ENCODE measurements at regions not wholly inside any gene's neighbourhood (a gene's known extent, or its start where the extent isn't known, plus 50 kb on each side); places are given as distances from the start of the nearest gene placed in this dataset.

DNA sequence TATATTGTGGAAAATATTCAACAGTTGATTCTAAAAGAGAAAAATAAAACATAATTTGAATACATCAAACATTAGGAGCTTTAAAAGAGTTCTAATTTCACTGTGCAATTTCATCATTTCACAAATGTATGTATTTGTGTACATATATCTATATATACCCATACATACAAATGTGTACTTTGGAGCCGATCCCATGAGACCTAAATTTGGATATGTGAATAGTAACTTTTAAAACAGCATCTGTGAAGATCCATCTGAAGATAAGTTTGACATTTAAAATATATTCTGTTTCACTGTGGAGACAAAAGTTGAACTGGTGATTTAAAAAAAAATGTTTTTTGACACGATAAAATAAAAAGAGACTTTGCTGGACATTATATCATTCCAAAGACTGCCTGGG is 374.0 kb downstream of the TMA16 start:
- TF ChIP-seq, protein P1, sequence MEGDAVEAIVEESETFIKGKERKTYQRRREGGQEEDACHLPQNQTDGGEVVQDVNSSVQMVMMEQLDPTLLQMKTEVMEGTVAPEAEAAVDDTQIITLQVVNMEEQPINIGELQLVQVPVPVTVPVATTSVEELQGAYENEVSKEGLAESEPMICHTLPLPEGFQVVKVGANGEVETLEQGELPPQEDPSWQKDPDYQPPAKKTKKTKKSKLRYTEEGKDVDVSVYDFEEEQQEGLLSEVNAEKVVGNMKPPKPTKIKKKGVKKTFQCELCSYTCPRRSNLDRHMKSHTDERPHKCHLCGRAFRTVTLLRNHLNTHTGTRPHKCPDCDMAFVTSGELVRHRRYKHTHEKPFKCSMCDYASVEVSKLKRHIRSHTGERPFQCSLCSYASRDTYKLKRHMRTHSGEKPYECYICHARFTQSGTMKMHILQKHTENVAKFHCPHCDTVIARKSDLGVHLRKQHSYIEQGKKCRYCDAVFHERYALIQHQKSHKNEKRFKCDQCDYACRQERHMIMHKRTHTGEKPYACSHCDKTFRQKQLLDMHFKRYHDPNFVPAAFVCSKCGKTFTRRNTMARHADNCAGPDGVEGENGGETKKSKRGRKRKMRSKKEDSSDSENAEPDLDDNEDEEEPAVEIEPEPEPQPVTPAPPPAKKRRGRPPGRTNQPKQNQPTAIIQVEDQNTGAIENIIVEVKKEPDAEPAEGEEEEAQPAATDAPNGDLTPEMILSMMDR (IDR thresholded peaks at IDR 0.05; ENCODE audit: insufficient read depth, low read depth, low read length, missing control alignments) = no peak
- no peak overlapping the region for H3K4me3 ChIP-seq (ENCODE audit: low read length)
- DNase-seq (ENCODE audit: low read depth) = no peak

DNA sequence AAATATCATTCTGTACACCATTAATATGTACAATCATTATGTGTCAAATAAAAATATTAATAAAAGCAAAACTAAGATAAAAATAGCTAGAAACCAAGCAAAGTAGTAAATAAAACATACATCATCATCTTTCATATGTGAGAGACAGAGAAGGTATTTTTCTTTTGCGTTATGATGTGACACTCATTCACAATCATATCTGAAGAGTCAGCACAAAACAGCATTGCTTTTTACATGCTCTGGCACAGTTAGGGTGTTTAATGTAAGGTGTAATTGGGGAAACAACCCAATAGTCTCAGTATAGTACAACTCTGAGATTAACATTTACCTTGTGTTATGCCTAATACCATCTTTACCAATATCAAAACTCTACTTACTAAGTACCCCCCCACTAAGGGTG is 376.6 kb downstream of the TMA16 start:
- no peak overlapping the region for H3K4me3 ChIP-seq (ENCODE audit: low read length)
- DNase-seq (ENCODE audit: low read depth) = no peak
- TF ChIP-seq, protein P1 (IDR thresholded peaks at IDR 0.05; ENCODE audit: insufficient read depth, low read depth, low read length, missing control alignments) = no peak

DNA sequence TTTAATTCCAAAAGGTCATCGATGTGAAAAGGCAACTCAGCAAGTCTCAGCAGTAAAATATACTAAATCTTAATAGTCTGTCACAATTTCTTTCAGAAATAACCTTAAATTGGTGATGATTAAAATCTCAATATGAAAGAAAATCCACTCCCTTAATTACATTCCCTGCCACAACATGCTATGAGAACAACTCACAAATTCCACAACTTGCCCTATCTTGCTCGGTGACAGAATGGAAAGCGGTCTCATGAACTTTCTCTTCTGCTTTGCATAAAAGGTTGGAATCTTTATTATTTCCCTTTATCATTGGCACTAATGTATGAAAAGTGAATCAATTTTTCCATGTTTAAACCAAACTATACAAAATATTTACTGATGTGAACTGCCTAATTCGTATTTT is 380.8 kb downstream of the TMA16 start:
- peak overlapping the region; percentile 13 for H3K4me3 ChIP-seq (ENCODE audit: low read length)
- TF ChIP-seq, protein P1 (IDR thresholded peaks at IDR 0.05; ENCODE audit: insufficient read depth, low read depth, low read length, missing control alignments) = no peak

DNA sequence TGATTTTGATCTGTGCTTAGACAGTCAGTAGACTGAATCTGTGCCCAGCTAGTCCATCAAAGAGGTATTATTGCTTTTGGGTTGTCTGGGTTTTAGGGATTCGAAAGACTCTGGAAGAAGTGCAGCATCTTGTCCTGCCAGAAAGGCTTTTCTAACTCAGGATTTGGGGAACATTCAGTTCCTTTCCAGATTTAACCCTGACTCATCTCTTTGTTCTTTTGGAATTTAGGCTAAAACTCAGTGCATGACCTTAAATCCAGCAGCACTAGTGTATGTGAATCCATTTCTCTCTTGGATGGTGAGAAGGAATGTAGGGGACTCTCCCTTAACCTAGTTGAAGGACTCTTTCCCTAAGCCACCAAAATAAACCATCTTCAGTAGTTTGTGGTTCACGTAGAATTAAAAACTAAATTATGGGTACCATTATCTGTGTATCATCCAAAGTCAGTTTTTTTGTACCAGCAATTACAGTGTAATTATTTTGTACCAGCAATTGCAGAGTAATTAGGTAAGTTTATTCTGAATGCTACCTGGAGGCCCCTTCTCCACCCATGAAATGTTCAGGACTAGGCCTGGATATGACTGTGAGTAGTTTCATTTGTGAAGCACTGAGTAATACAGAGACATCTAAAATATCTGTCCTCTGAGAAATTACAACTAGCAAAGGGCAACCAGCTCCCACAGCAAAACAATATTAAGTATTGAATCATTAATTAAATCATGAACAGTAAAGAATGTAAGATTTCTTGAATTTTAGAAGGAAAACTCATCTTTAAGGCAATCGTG is 384.0 kb downstream of the TMA16 start:
- TF ChIP-seq, protein P1 (IDR thresholded peaks at IDR 0.05; ENCODE audit: insufficient read depth, low read depth, low read length, missing control alignments) = no peak
- no peak for DNase-seq (ENCODE audit: low read depth)
- no peak overlapping the region for H3K4me3 ChIP-seq (ENCODE audit: low read length)

More for the DNA sequence above, 380.8 kb downstream of the TMA16 start:
- peak; percentile 87 for DNase-seq (ENCODE audit: low read depth)

DNA sequence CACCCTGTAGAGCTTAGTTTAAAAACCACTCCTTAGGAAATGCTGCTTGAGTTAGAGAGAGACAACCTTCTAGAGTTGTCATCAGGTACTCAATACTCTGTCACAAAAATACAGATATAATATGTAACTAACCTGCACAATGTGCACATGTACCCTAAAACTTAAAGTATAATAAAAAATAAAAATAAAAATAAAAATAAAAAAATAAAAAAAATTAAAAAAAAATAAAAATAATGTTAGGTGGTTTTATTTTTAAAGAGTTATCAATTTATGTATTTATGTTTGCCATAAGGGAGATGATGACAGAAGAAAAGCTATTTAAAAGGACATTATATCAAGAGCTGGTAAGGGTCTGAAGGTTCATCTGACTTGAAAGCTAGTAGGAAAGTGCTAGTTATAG is 397.9 kb downstream of the TMA16 start:
- DNase-seq (ENCODE audit: low read depth) = no peak
- TF ChIP-seq, protein P1 (IDR thresholded peaks at IDR 0.05; ENCODE audit: insufficient read depth, low read depth, low read length, missing control alignments) = no peak
- no peak overlapping the region for H3K4me3 ChIP-seq (ENCODE audit: low read length)

DNA sequence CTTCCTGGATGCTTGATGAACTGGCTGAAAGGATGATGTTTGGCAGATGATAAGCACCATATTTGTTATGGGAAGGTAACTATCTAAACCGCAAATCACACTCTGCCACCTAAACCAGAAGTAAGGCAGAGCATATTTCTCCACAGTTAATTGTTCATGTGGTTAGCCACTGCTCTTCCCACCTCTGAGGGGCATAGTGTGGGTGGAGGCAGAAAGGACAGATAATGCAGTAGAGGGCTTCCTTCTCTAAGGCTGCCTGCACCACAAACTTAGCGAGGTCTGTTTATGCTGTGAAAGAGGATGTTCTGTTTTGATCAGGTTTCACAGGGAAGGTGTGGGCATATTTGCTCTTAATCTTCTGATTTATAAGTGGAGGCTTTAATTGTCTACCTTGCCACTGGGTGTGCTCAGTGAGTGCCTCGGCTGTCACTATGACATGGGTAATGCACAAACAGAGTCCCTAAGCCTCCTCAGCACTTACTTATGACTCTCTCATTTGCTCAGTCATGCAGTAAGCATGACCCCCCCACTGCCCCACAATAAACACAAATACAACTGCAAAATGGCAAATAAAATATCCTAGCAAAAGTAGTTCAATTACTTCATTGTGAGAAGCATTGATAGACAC is 401.0 kb downstream of the TMA16 start:
- TF ChIP-seq, protein P1 (IDR thresholded peaks at IDR 0.05; ENCODE audit: insufficient read depth, low read depth, low read length, missing control alignments) = no peak
- H3K4me3 ChIP-seq (ENCODE audit: low read length) = no peak overlapping the region
- no peak for DNase-seq (ENCODE audit: low read depth)
